PC-3 (cell line): ENCODE measurements at regions not wholly inside any gene's neighbourhood (a gene's known extent, or its start where the extent isn't known, plus 50 kb on each side); places are given as distances from the start of the nearest gene placed in this dataset.

ENCODE experiments used
- CTCF ChIP-seq: fragments of 300-600 bp; sonication (generic); conservative IDR thresholded peaks from 2 replicates; pipeline ENCODE4 v1.5.1; 2017; ENCODE audit warnings: antibody characterized with exemption, low read depth, mild to moderate bottlenecking, low read length
- EZH2 ChIP-seq: fragments of 300-600 bp; sonication (generic); IDR thresholded peaks from one replicate; pipeline ENCODE4 v1.6.1; 2017; ENCODE audit warnings: antibody characterized with exemption, mild to moderate bottlenecking, low read length; ENCODE audit not compliant: unreplicated experiment
- EZH2phosphoT487 ChIP-seq: fragments of 300-600 bp; sonication (generic); IDR thresholded peaks from 2 replicates; pipeline ENCODE4 v1.6.1; 2018; ENCODE audit warnings: mild to moderate bottlenecking, antibody characterized with exemption, low read length, borderline replicate concordance

GRCh38 chr14:58789736-58790135 lies 152.0 kb downstream of the DACT1 start:
- TF ChIP-seq CTCF (no peak), EZH2 (no peak), EZH2phosphoT487 (no peak; the same call in 1 of the 2 replicates)
